ENCODE measurements at regions not wholly inside any gene's neighbourhood (a gene's known extent, or its start where the extent isn't known, plus 50 kb on each side); places are given as distances from the start of the nearest gene placed in this dataset.

- Histone ChIP-seq H3K9me3 (ENCODE audit: low read length) (no peaks in the 10 kb centered on the region), H4K20me1 (ENCODE audit: insufficient read depth, low read length) (no peaks in the 10 kb centered on the region), H2AFZ (ENCODE audit: low read length) (no peak overlapping the region), H3K4me2 (ENCODE audit: low read length) (no peak overlapping the region), H3K9me2 (ENCODE audit: insufficient read depth, low read length) (no peaks in the 10 kb centered on the region), H3K4me3 (ENCODE audit: low read depth, low read length, poor library complexity, severe bottlenecking) (no peak overlapping the region), H3K4me1 (ENCODE audit: insufficient read depth, low read length, poor library complexity, severe bottlenecking) (no peaks in the 10 kb centered on the region), H3K27ac (ENCODE audit: low read depth, low read length, poor library complexity, severe bottlenecking) (no peak overlapping the region), H3K79me2 (ENCODE audit: insufficient read depth, low read depth, low read length) (no peaks in the 10 kb centered on the region), H3K36me3 (ENCODE audit: insufficient read depth, low read length) (no peaks in the 10 kb centered on the region)
- no peak for TF ChIP-seq EZH2phosphoT487 (IDR thresholded peaks at IDR 0.05; ENCODE audit: borderline replicate concordance, low read depth, low read length)
- TF ChIP-seq CTCF (conservative IDR thresholded peaks at IDR 0.05; ENCODE audit: low read length), result no peak
- ChIA-PET POLR2A (interaction anchor here (0.6 to 0.7 kb wide), 2 partner anchors 120 to 481 kb away, joined by 4 to 6 read pairs; no protein-coding TSS in a partner anchor), CTCF (ENCODE audit: unreplicated experiment) (no interaction called here)
- no TSS peak for BruUV-seq (replicated peaks)
- no peak for DNase-seq (ENCODE audit: low spot score)
- intact Hi-C loops (cut with micrococcal nuclease; ENCODE audit: unreplicated experiment), result no loop called here
Measured at GRCh38 chr5:124342584-124342983, 403.9 kb downstream of the ZNF608 start.

GRCh38 chr5:124342027-124342471 is 404.4 kb downstream of the ZNF608 start:
- H3K4me1 ChIP-seq (ENCODE audit: insufficient read depth, low read length, poor library complexity, severe bottlenecking), result no peaks in the 10 kb centered on the region
- ChIA-PET CTCF (ENCODE audit: unreplicated experiment) (no interaction called here), POLR2A (no interaction called here)
- no peaks in the 10 kb centered on the region for H3K36me3 ChIP-seq (ENCODE audit: insufficient read depth, low read length)
- no peaks in the 10 kb centered on the region for H3K79me2 ChIP-seq (ENCODE audit: insufficient read depth, low read depth, low read length)
- H3K4me3 ChIP-seq (ENCODE audit: low read depth, low read length, poor library complexity, severe bottlenecking), result no peak overlapping the region
- H3K4me2 ChIP-seq (ENCODE audit: low read length), result no peak overlapping the region
- H3K9me2 ChIP-seq (ENCODE audit: insufficient read depth, low read length), result no peaks in the 10 kb centered on the region
- H3K9me3 ChIP-seq (ENCODE audit: low read length), result no peaks in the 10 kb centered on the region
- H2AFZ ChIP-seq (ENCODE audit: low read length), result no peak overlapping the region
- no TSS peak for BruUV-seq (replicated peaks)
- H4K20me1 ChIP-seq (ENCODE audit: insufficient read depth, low read length), result no peaks in the 10 kb centered on the region
- TF ChIP-seq EZH2phosphoT487 (IDR thresholded peaks at IDR 0.05; ENCODE audit: borderline replicate concordance, low read depth, low read length) (no peak), CTCF (conservative IDR thresholded peaks at IDR 0.05; ENCODE audit: low read length) (no peak)
- DNase-seq (ENCODE audit: low spot score), result no peak
- H3K27ac ChIP-seq (ENCODE audit: low read depth, low read length, poor library complexity, severe bottlenecking), result no peak overlapping the region
- intact Hi-C loops (cut with micrococcal nuclease; ENCODE audit: unreplicated experiment), result no loop called here

- intact Hi-C loops (cut with micrococcal nuclease; ENCODE audit: unreplicated experiment), result no loop called here
- Histone ChIP-seq H3K9me2 (ENCODE audit: insufficient read depth, low read length) (no peaks in the 10 kb centered on the region), H3K36me3 (ENCODE audit: insufficient read depth, low read length) (no peaks in the 10 kb centered on the region), H3K27ac (ENCODE audit: low read depth, low read length, poor library complexity, severe bottlenecking) (no peak overlapping the region), H3K4me1 (ENCODE audit: insufficient read depth, low read length, poor library complexity, severe bottlenecking) (no peaks in the 10 kb centered on the region), H3K4me2 (ENCODE audit: low read length) (no peak overlapping the region), H3K9me3 (ENCODE audit: low read length) (no peaks in the 10 kb centered on the region), H2AFZ (ENCODE audit: low read length) (no peak overlapping the region), H3K4me3 (ENCODE audit: low read depth, low read length, poor library complexity, severe bottlenecking) (no peak overlapping the region), H3K79me2 (ENCODE audit: insufficient read depth, low read depth, low read length) (no peaks in the 10 kb centered on the region), H4K20me1 (ENCODE audit: insufficient read depth, low read length) (no peaks in the 10 kb centered on the region)
- no peak for TF ChIP-seq CTCF (conservative IDR thresholded peaks at IDR 0.05; ENCODE audit: low read length)
- ChIA-PET CTCF (ENCODE audit: unreplicated experiment) (no interaction called here), POLR2A (no interaction called here)
- DNase-seq (ENCODE audit: low spot score), result no peak
- BruUV-seq (replicated peaks), result no TSS peak
Measured at GRCh38 chr5:124341066-124341858, 405.2 kb downstream of the ZNF608 start.
